HG03571 (cell line): ENCODE measurements at regions not wholly inside any gene's neighbourhood (a gene's known extent, or its start where the extent isn't known, plus 50 kb on each side); places are given as distances from the start of the nearest gene placed in this dataset.
"Not testable (repeated sequence)": the region's sequence is repeated elsewhere in the genome, so short reads cannot be mapped to it uniquely, and the experiment has no call there.

Experiments used
- ATAC-seq: cut with Tn5 transposase; IDR thresholded peaks from one replicate; pipeline ENCODE4 v1.9.1; 2021; ENCODE audit not compliant: unreplicated experiment

DNA sequence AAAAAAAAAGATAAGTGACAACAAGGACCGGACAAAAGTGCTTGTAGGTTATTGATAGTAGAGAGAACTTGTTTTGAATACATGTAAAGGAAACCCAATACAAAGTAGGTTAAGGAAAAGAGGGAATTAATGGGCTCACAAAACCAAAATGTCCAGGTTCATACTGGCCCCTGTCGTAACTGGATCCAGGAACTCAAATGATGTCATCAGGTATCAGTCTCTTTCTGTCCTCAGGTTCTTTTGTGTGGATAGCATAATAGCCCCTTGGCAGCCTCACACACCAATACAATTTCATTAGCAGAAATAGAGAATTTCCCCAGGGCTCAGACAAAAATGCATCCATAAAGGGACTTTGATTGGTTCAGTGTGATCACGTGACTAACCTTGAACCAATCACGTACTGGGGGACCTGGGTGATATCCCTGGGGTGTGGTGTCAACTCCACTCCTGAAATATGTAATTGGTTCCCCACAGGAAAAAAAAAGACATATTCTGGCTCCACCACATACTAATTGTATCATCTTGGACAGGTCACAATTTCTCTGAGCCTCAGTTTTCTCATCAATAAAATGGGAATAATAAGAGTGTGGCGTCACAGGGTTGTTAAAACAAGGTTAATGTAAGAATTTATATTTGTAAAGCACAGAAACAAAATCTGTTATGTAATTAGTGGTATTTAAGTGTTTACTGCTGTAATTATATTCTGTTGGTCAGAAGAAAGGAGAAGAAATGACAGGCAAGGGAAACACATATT is 174.8 kb downstream of the PDGFRA start:
- ATAC-seq: no peak

DNA sequence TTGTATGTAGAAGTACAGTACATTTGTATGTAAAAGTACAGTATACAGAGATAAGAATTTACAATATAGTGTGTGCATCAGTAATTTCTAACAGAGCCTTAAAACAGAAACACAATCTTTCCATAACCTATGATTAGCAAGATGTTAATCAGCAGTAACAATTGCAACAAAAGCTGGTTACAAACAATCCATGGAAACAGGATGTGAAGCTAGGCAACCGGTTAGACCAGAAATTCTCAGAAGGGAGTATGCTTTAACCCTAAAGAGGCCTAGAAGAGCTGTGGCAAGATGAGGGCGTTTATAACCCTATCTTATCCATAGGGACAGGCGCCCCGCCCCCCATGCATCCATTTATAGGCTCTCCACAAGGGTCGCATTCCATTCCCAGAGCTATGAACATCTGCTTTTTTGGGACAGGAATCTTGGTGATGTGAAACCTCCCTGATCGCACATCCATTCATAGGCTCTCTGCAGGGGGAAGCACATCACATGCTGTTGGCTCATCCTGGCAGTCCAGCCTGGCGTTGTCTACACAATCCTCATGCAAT is 180.3 kb downstream of the PDGFRA start:
- not testable (repeated sequence) for ATAC-seq

DNA sequence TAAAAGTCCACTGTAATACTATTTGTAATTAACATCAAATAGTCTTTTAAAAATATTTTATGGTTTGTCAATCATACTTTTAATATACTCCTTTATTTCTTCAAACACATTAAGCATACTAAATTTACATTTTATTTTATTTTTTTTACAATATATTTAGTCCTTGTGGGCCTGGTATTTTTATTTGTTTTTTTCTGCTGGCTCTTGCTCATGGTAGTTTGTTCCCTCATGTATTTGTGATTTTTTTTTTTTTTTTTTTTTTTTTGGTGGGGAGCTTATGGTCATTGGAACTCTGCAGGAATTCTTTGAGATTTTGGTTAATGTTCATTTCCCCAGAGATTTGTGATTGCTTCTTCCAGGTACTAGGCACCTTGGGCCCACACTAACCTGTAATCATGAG is 185.5 kb downstream of the PDGFRA start:
- no peak for ATAC-seq

DNA sequence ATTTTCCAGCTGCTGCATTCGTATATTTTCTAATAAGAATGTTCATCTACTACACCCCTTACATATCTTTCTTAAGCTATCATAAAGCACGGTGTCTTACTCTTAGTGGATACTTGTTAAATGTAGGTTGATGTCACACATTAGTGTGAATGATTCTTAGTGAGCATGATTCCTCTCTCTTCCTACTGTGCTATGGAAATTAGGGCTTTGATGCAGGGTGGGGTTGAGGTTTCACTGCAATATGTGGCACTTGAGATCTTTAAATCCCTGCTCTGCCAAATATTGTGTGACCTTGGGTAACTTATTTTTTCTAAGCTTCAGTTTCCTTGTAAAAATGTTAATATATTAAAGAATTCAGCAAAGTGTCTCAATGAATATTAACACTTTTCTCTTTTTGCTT is 188.4 kb downstream of the PDGFRA start:
- ATAC-seq: no peak

DNA sequence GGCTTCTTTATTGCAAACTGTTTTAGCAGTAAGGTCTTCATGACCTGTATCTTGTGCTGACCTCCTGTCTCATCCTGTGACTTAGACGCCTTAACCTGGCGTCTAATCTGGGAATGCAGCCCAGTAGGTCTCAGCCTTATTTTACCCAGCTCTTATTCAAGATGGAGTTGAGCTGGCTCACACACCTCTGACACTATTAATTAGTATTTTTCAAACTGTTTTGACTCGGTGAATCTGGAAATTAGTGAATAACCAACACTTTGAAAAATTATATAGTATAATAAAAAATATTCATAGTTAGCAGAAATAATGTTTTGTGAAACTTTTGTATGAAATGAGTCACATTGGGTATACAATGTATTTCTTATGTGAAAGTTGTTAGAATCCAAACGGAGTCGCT is 189.4 kb downstream of the PDGFRA start:
- ATAC-seq: no peak

DNA sequence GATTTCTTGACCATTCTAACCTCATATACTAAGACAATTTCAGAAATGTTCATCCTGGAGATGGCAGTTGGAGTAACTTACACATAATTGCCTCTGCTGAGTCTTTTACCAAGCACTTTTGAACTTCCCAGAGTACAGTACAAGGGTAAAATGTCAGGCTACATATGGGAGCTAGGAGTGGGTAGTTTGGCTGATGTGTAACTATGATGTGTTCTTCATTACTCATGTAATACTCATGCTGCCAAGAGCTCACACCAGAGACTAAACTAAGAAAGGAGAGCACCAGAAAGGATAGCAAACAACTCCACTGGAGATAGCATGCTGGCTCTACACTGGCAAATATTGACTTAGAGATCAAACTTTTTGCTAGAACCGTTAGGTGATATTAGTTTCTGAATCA is 194.0 kb downstream of the PDGFRA start:
- ATAC-seq: no peak

DNA sequence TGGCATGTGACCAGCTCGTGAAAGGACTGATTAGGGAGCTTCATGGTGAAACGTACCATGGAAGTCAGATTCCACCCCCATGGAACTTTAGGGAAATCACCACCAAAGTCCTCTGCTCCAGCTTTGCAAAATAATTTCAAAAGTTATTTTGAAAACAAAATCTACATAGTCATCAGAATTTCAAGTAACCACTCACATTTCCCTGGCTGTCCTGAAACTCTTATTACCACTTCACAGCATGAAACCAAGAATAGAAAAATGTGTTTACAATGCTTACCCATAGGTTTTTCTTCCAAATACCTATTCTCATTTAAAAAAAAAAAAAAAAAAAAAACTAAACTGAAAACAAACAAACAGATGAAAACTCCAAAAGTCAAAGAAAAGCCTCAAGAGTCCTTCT is 198.7 kb downstream of the PDGFRA start:
- ATAC-seq: no peak

DNA sequence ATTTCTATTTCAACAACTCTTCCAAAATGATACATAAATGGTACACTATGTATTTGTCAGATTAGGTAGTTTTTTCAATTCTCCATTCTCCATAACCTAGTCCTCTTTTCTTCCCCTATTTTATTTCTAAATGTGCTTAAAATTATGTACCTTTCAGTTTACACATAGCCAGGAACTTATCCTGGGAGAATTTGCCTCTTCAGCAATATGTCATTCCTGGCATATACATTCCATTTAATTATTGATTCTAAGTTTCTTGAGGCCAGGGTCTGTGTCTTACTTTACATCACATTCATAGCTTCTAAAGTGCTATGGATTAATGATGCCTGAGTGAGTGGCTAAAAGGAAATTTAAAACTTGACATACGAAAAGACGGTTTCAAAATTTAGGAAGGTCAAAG is 199.8 kb downstream of the PDGFRA start:
- no peak for ATAC-seq

DNA sequence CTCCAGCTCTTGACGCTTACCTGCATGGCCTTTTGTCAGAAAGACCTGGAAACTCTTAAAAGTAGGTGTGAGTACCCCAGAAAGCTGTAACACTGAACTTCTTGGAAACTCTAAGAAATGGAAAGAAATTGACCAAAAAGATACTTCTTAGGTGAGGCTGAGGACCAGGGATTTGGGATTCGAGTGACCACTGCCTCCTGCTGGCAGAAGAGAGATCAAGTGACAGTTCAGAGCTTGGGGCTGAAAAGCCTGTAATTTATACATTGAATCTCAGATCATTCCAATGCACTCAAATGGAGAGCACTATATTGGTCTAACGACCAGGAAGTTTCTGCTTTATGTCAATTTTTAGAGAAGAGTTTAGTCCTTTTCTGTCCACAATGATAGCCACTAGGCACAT is 204.6 kb downstream of the PDGFRA start:
- no peak for ATAC-seq

DNA sequence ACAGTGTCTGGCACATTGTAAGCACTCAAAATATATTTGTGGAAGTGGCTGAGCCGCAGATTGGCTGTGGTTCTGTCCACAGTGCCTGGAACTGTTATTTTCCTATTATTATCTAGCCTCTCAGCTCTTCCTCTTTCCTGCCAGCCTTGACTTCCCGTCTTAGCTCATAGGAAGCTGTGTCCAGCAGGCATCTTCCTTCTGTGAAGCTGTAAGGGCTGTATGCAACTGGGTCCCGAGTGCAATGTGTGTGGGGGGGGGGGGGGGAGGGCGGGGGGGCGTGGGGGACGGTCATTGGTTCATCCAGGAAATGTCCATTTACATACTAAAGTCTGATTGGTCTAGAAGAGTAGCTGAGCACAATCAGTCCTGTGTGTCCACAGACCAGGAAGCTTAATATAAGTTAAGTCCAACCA is 210.7 kb downstream of the PDGFRA start:
- no peak for ATAC-seq

DNA sequence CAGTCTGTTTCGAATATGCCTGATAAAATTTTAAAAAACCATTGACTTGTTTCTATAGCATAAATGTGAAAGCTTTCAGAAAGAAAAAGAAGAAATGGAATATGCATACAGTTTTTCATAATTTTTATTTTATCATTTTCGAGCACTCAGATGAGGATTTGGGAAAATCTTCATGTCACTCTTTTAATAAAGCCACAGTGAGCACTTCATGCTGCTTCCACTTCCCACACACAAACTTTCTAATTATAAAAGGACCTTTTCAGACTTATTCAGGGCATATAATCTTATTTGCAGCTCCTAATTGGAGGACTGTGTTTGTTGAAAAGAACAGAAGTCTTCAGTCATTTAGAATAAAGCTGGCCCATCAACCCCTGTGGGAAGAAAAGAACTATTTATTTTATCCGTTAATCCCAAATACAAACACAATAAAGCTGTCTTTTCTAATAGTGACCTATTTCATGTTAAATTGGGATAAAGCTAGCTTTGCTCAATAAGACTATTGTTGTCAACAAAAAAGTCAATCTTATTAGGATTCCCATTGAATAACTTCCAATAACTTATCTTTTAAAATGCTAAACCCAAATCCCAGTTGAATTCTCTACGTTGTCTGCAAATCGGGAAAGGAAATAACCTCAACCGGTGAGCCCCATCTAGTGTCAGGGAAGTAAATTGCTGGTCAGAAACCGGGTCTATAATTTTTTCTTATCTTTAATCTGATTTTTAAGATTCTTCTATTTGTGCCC is 211.5 kb downstream of the PDGFRA start:
- no peak for ATAC-seq

DNA sequence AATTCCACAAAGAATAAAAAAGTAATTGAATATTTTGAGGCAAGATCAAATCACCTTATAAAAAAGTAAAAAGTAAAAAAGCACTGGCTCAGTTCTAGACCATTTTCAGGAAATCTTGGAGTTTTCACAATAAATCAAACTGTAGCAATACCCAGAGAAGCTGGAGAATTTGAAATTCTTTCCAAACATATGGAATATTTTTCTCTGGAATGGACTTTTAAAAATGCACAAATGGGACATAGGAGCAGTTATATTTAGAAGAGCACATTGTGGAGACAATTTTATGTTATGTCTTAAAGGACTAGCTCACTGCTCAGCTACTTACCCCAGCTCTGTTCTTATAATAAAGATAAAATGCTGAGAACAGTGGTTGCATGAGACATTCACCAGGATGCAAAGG is 211.9 kb upstream of the KIT start:
- no peak for ATAC-seq

DNA sequence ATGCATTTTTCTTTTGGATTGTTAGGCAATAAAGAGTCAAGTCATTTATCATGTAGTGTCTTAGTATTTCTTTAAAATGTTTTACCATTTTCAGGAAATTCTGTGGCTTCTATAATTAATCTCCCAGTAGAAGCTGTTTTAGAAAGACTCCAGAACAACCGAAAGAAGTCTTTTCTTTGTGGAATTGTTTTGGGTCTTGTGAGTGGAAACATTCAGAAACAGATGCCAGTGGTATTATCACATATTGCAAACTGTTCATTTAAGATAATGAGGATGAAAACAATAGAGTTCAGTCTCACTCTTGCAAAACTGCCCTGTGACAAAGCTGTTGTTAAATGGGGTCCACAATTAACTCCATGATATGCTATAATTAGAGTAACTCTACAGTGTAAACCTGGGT is 211.2 kb upstream of the KIT start:
- no peak for ATAC-seq

DNA sequence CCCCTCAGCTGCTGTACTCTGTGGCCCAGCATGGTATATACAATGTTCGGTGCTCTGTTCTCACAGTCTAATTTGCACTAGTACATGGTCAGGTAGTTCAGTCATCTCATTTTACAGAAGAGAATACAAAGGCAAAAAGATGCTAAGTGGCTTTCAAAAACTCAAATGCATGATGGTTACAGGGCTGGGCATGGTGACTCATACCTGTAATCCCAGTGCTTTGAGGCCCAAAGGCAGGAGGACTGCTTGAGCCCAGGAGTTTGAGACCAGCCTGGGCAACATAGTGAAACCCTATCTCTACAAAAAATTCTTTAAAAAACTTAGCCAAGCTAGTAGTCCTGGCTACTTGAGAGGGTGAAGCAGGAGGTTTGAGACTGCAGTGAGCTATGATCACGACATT is 210.5 kb upstream of the KIT start:
- no peak for ATAC-seq

DNA sequence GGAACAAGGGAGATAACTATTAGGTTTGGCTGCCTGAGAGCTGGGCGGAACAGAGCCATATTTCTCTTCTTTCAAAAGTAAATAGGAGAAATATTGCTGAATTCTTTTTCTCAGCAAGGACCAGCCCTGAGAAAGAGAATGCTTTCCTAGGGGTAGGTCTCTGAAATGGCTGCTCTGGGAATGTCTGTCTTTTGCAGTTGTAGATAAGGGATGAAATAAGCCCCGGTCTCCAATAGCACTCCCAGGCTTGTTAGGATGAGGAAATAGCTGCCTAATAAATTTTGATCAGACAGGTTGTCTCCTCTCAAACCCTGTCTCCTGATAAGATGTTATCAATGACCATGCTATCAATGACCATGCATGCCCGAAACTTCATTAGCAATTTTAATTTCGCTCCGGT is 207.8 kb upstream of the KIT start:
- ATAC-seq: no peak

DNA sequence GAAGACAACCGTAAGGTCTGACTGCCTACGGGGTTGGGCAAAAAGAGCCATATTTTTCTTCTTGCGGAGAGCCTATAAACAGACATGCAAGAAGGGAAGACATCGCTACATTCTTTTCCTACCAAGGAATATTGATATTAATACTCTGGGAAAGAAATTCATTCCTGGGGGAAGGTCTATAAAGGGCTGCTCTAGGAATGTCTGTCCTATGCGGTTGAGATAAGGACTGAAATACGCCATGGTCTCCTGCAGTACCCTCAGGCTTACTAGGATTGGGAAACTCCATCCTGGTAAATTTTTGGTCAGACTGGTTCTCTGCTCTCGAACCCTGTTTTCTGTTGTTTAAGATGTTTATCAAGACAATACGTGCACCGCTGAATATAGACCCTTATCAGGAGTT is 190.8 kb upstream of the KIT start:
- ATAC-seq: not testable (repeated sequence)

DNA sequence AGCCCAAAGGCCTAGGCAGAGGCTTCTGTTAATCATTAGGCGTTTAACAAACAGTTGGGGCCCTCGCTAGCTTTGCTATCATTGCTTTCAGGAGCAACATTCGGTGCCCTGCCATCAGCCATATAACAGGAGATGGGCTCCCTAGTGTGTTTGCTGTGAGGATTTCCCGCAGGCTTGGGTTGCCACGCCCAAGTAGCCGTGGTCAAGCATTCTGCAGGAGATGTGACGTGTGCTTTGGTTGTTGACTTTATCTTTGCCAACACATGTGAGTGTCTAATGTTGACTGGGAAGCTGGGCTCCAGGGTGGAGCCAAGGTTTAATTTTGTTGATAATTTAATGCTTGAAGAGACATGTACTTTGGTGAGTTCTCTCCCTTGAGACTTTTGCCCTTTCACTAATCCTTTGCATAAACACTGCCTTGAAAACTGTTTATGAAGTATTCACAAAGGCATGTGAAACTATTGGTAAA is 184.6 kb upstream of the KIT start:
- no peak for ATAC-seq

DNA sequence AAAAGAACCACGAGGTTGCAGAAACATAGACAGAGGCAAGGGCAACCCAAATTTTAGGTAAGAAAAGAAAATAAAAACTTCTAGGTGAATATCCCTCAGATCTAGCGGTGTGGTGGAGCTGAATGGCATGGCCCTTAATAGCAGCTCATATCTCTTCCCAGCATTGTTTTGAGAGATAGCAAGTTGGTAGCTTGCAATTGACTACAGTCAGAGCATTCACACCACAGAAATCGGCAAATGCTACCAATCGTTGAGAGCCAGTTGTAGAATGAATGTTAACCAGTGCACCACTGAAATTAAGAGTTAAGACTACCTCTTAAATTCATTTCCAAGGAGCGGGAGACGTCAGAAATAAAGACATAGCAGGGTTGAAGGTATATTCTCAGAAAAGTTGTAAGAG is 184.0 kb upstream of the KIT start:
- no peak for ATAC-seq

DNA sequence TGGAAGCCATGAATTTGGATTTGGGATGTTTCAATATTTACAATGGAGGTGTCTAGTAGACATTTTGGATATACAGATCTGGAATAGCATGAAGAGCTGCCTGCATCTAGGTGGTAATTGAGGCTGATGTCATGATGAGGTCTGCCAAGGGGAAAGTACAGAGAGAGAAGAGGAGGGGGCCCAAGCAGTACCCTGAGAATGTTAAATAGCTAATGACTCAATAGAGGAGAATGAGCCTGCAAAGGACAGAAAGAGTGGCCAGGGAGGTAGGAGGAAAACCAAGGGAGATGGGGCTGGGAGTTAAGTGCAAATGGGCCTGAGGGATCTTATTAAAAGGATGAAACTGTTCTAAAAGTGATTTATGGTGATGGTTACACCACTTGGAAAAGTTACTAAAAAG is 182.2 kb upstream of the KIT start:
- ATAC-seq: no peak

DNA sequence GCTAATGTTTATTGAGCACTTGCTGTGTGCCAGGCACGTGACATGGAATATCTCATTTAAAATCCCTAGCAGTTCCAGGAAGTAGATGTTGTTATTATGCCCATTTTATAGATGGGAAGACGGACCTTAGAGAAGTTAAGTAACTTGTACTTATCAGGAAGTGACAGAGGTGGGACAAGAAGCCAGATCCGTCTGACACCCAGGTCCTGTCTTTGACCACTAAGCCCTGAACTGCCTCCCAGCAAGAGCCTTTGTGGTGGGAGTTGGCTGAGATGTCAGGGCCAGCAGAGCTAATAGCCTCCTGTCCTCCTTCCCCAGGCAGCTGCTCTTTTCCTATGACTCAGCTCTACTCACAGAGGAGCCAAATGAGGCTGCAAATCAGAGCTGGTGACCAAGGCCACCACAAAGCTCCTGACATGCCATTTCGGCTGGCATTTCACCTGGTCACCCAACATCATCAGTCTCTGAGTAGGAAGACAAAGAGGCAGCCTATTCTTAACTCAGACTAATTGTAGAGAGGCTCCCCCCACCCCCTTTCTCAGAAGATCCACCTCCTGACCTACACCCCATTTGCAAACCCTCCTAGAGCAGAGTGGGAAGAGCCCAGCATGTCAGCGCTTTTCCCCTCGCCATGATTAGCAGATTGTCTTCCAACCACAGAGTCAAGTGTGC is 175.1 kb upstream of the KIT start:
- ATAC-seq: no peak

DNA sequence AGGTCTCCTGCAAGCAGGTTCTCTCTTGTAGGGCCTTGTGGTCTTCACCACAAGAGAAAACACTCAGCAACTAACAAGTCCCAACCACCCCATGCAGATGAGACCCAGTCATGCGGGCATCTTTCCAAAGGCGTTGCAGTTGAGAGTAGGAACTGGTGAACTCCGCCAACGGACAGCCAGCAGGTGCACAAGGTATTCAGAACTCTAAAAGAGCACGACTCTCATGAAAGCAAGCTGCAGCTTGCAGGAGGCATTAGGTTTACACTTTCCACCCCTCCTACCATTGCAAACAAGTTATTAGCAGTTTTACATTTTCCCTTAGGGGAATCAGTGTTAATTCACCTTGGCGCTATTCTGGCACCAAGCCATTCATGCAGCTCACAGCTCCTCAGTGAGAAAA is 173.4 kb upstream of the KIT start:
- no peak for ATAC-seq

DNA sequence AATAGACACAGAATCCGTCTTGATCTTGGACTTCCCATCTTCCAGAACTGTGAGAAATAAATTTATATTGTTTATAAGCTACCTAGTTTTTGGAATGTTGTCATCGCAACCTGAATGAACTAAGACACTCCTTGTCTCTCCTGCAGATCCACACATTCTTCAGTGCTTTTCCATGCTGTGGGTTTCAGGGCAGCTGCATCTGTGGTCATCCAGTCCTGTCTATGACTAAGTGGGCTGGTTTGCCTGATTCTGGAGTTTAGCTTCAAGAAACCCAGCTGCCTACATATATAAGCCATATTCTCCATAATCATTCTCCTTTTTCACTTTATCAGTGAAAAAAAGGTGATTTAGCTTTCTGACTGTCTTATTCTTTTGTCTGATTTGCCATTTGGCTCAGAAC is 170.3 kb upstream of the KIT start:
- ATAC-seq: no peak
